Neutrophil (primary cell): ENCODE measurements at regions not wholly inside any gene's neighbourhood (a gene's known extent, or its start where the extent isn't known, plus 50 kb on each side); places are given as distances from the start of the nearest gene placed in this dataset.

ENCODE experiments used
- H3K27ac ChIP-seq: fragments of 200-600 bp; sonication (generic); 2 replicates; pipeline ENCODE4 v1.5.1; 2016; ENCODE audit warnings: mild to moderate bottlenecking, moderate library complexity
- H3K27me3 ChIP-seq: fragments of 200-600 bp; sonication (generic); 2 replicates; pipeline ENCODE4 v1.6.0; 2016; ENCODE audit warnings: mild to moderate bottlenecking
- H3K36me3 ChIP-seq: fragments of 200-600 bp; sonication (generic); 2 replicates; pipeline ENCODE4 v1.5.1; 2017
- H3K4me1 ChIP-seq, 2 experiments: fragments of 200-600 bp in 1 of 2; sonication (generic) in 1 of 2; 1 replicate in 1 of 2; 2 replicates in 1 of 2; pipeline versions ENCODE4 v1.5.1 to v1.6.1; 2013 to 2016; ENCODE audit warnings: low read depth in 1 of 2, low read length in 1 of 2, mild to moderate bottlenecking in 1 of 2, moderate library complexity in 1 of 2; ENCODE audit not compliant: control insufficient read depth in 1 of 2, insufficient read depth in 1 of 2
- H3K4me3 ChIP-seq, 2 experiments: fragments of 200-600 bp in 1 of 2; sonication (generic) in 1 of 2; 1 replicate in 1 of 2; 2 replicates in 1 of 2; pipeline ENCODE4 v1.5.1; 2013 to 2016; ENCODE audit warnings: low read depth in 1 of 2, low read length in 1 of 2, mild to moderate bottlenecking in 1 of 2, moderate library complexity in 1 of 2
- H3K9me3 ChIP-seq: fragments of 200-600 bp; sonication (generic); 2 replicates; pipeline ENCODE4 v1.5.1; 2016
- TF ChIP-seq, protein P1 (sequence below): fragments of 200-600 bp; sonication (generic); IDR thresholded peaks from 2 replicates; pipeline ENCODE4 v1.5.1; 2016; ENCODE audit warnings: antibody characterized with exemption

DNA sequence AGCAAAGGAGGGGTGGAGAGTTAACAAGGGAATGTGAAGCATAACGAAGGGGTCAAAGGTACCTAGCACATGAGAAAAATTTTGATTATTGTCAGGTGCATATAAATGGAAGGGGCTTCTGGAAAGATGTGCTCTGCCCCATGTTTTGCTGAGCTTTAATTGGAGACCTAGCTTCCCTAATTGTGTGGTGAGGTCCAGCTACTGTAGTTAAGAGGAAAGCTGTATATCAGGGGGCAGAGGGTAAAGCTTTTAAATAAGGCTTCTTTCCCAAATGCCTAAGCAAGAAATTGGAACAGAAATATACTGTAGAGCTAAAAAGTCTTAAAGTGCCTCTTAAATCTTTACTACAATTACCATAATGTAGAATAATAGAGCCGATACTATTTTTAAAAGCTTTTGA, 267.2 kb downstream of the MAT2B start:
- no peaks in the 10 kb centered on the region for H3K36me3 ChIP-seq
- no peaks in the 10 kb centered on the region for H3K4me1 ChIP-seq
- no peak overlapping the region for H3K4me3 ChIP-seq
- no peaks in the 10 kb centered on the region for H3K9me3 ChIP-seq
- TF ChIP-seq, protein P1, sequence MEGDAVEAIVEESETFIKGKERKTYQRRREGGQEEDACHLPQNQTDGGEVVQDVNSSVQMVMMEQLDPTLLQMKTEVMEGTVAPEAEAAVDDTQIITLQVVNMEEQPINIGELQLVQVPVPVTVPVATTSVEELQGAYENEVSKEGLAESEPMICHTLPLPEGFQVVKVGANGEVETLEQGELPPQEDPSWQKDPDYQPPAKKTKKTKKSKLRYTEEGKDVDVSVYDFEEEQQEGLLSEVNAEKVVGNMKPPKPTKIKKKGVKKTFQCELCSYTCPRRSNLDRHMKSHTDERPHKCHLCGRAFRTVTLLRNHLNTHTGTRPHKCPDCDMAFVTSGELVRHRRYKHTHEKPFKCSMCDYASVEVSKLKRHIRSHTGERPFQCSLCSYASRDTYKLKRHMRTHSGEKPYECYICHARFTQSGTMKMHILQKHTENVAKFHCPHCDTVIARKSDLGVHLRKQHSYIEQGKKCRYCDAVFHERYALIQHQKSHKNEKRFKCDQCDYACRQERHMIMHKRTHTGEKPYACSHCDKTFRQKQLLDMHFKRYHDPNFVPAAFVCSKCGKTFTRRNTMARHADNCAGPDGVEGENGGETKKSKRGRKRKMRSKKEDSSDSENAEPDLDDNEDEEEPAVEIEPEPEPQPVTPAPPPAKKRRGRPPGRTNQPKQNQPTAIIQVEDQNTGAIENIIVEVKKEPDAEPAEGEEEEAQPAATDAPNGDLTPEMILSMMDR = no peak
- no peak overlapping the region for H3K27ac ChIP-seq
- H3K27me3 ChIP-seq = no peaks in the 10 kb centered on the region

DNA sequence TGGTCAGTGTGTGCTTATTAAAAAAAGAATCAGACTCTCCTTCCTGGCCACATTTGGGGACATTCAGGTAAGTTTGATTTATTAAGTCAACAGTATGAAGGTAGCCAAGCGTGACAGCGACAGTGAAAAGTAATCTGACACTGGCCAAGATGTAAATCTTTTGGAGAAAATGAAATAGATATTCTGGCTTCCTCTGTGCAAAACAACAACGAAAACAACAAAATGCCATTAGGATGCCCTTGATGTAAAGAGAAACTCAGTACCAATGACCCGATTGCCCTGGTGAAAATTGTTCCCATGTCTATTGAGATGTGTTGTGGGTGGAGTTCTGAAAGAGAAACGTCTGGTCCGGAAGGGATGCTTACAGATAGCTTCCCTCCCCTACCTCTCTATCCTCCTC, 267.8 kb downstream of the MAT2B start:
- H3K27ac ChIP-seq = no peak overlapping the region
- H3K4me1 ChIP-seq = no peaks in the 10 kb centered on the region
- TF ChIP-seq, protein P1 = no peak

DNA sequence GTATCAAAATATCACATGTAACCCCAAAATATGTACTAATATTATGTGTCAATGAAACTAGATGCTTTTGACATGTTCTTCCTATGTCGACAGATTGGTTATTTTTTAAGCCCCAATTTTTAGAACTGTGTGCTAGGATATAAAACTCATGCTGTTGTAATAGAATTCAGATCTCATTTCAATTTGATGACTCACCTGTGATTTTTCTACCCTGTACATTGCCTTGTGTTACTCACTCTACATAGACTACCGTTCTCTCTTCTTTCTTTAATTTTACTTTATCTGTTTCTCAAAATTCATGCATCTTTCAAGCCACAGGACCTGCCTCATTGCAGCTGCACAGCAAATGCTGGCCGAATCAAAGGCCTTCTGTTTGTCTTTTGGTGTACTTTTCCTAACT, 284.5 kb downstream of the MAT2B start:
- H3K9me3 ChIP-seq = no peaks in the 10 kb centered on the region
- TF ChIP-seq, protein P1 = no peak
- H3K27me3 ChIP-seq = no peaks in the 10 kb centered on the region
- H3K4me3 ChIP-seq = no peak overlapping the region
- H3K36me3 ChIP-seq = no peaks in the 10 kb centered on the region
- no peaks in the 10 kb centered on the region for H3K4me1 ChIP-seq
- no peak overlapping the region for H3K27ac ChIP-seq

More for the DNA sequence above, 267.8 kb downstream of the MAT2B start:
- Histone ChIP-seq H3K36me3 (no peaks in the 10 kb centered on the region), H3K27me3 (no peaks in the 10 kb centered on the region), H3K9me3 (no peaks in the 10 kb centered on the region), H3K4me3 (no peak overlapping the region)

DNA sequence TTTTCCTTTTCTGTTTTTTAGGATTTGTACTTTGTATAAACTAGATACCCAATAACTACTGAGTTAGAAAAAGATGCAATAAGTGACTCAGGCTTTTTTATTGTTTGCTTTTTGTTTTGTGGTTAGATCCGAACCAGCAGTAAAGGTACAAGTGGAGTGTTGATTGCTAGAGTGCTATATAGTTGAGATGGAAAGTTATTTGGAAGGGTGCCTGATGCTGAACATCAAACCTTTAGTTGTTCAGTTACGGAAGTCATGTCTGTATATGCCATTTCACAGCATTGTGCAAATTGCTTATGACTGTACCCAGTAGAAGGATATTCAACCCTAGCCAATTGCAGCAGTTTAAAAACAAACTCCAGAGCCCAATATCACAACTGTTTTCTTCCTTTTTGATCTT, 285.1 kb downstream of the MAT2B start:
- no peak overlapping the region for H3K27ac ChIP-seq
- H3K9me3 ChIP-seq = no peaks in the 10 kb centered on the region
- no peak overlapping the region for H3K4me3 ChIP-seq
- no peaks in the 10 kb centered on the region for H3K4me1 ChIP-seq
- no peaks in the 10 kb centered on the region for H3K36me3 ChIP-seq
- TF ChIP-seq, protein P1 = no peak
- no peaks in the 10 kb centered on the region for H3K27me3 ChIP-seq

DNA sequence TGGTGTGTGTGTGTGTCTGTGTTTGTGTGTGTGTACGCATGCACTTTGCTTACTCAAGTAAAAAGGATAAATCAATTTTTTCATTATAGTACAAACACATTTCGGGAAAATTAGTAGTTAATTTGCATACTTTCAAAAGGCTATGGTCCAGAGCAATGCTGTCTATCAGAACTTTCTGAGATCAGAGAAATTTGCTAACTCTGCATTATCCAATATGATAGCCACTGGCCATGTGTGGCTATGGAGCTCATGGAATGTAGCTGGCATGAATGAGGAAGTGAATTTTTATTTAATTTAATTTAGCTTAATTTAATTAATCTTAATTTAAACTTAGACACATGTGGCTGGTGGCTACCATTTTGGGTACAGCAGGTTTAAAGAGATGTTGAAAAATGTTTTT, 289.6 kb downstream of the MAT2B start:
- no peaks in the 10 kb centered on the region for H3K27me3 ChIP-seq
- TF ChIP-seq, protein P1 = no peak
- no peaks in the 10 kb centered on the region for H3K9me3 ChIP-seq
- no peaks in the 10 kb centered on the region for H3K36me3 ChIP-seq
- H3K27ac ChIP-seq = no peak overlapping the region
- no peak overlapping the region for H3K4me3 ChIP-seq
- H3K4me1 ChIP-seq = no peaks in the 10 kb centered on the region

DNA sequence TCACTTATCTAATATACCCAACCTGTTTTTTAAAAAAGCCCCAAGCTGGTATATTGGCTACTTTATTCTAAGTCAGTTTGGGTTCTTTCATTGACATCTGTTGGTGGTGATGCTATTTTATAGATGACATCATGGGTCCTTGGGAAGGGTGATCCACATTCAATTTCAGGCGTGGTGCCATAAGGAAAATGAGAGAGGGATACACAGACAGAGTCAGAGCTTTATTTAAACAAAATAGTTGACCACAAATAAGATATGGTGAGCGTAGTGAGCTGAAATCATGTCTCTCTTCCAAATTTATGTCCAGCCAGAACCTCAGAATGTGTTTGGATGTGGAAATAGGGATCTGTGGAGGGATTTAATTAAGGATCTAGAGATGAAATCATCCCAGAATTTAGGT, 302.4 kb downstream of the MAT2B start:
- H3K4me1 ChIP-seq = no peaks in the 10 kb centered on the region
- H3K4me3 ChIP-seq = no peak overlapping the region
- H3K9me3 ChIP-seq = no peaks in the 10 kb centered on the region
- no peaks in the 10 kb centered on the region for H3K36me3 ChIP-seq
- no peaks in the 10 kb centered on the region for H3K27me3 ChIP-seq
- no peak overlapping the region for H3K27ac ChIP-seq
- TF ChIP-seq, protein P1 = no peak
